T-cell (primary cell): ENCODE measurements at regions not wholly inside any gene's neighbourhood (a gene's known extent, or its start where the extent isn't known, plus 50 kb on each side); places are given as distances from the start of the nearest gene placed in this dataset.

Source experiments
- ATAC-seq, 4 experiments: fragments of 200-7000 bp in 3 of 4; fragments of 150-1000 bp in 1 of 4; cut with Tn5 transposase; replicated peaks in 1 of 4; 1 replicate in 3 of 4; 2 replicates in 1 of 4; pipeline ENCODE4 v1.10.0; 2021; ENCODE audit warnings: moderate library complexity in 3 of 4, mild to moderate bottlenecking in 2 of 4, moderate number of reproducible peaks in 1 of 4
- CTCF ChIA-PET, 2 donors: fragments of 300-600 bp; sonication (Branson Sonifier 250); formaldehyde crosslinking; loops; one replicate each; lab custom pipeline; 2022; ENCODE audit warnings: antibody characterized with exemption in 2 of 2; lab: Charles Lee
- POLR2A ChIA-PET, 2 donors: fragments of 300-600 bp; sonication (Branson Sonifier 250); formaldehyde crosslinking; loops; one replicate each; lab custom pipeline; 2022; ENCODE audit warnings: antibody characterized with exemption in 2 of 2; lab: Charles Lee
- DNase-seq, 35 experiments: peaks; one replicate each; pipeline versions ENCODE4 v3.0.0 to v3.0.0-alpha.2; 2013 to 2023
- H3K27ac ChIP-seq: one replicate; pipeline ENCODE4 v1.5.1; 2013; ENCODE audit warnings: low read length
- H3K27me3 ChIP-seq, 2 experiments: replicated peaks in 1 of 2; 1 replicate in 1 of 2; 2 replicates in 1 of 2; pipeline versions ENCODE4 v1.6.1 to v1.7.0; 2013; ENCODE audit warnings: low read length in 1 of 2, mixed read lengths in 1 of 2; ENCODE audit not compliant: control insufficient read depth in 2 of 2, insufficient read depth in 2 of 2; ENCODE audit errors: extremely low read depth in 1 of 2
- H3K36me3 ChIP-seq, 2 donors: 1 replicate in 1 of 2; 2 replicates in 1 of 2; pipeline versions ENCODE4 v1.6.1 to v1.7.0; 2013; ENCODE audit warnings: low read length in 1 of 2; ENCODE audit not compliant: control insufficient read depth in 2 of 2, insufficient read depth in 1 of 2; ENCODE audit errors: extremely low read depth in 1 of 2
- H3K4me1 ChIP-seq, 2 experiments: 1 replicate in 1 of 2; 2 replicates in 1 of 2; pipeline versions ENCODE4 v1.6.1 to v1.7.0; 2013; ENCODE audit warnings: low read length in 2 of 2, mixed read lengths in 1 of 2; ENCODE audit not compliant: insufficient read depth in 2 of 2, control insufficient read depth in 1 of 2; ENCODE audit errors: extremely low read depth in 1 of 2
- H3K4me3 ChIP-seq, 2 donors: 1 replicate in 1 of 2; 2 replicates in 1 of 2; pipeline versions ENCODE4 v1.5.1 to v1.7.0; 2013; ENCODE audit warnings: mild to moderate bottlenecking in 2 of 2, low read length in 1 of 2, moderate library complexity in 1 of 2; ENCODE audit not compliant: control insufficient read depth in 1 of 2; ENCODE audit errors: extremely low read depth in 1 of 2
- H3K9me3 ChIP-seq: 2 replicates; pipeline ENCODE4 v1.7.0; 2013
- H3K27ac Mint-ChIP-seq, 2 donors: one replicate each; pipeline ENCODE4 v1.8.0; 2020 to 2021; ENCODE audit warnings: mild to moderate bottlenecking in 2 of 2, mixed read lengths in 2 of 2
- H3K27me3 Mint-ChIP-seq, 2 donors: one replicate each; pipeline ENCODE4 v1.8.0; 2021 to 2022; ENCODE audit warnings: mixed read lengths in 2 of 2
- H3K36me3 Mint-ChIP-seq: one replicate; pipeline ENCODE4 v1.8.0; 2021; ENCODE audit warnings: mixed read lengths
- H3K4me1 Mint-ChIP-seq, 3 donors: one replicate each; pipeline ENCODE4 v1.8.0; 2020 to 2022; ENCODE audit warnings: mixed read lengths in 3 of 3, mild to moderate bottlenecking in 1 of 3
- H3K4me3 Mint-ChIP-seq, 3 donors: one replicate each; pipeline ENCODE4 v1.8.0; 2020 to 2022; ENCODE audit warnings: mild to moderate bottlenecking in 3 of 3, mixed read lengths in 3 of 3, moderate library complexity in 3 of 3
- H3K9me3 Mint-ChIP-seq, 3 donors: one replicate each; pipeline ENCODE4 v1.8.0; 2020 to 2022; ENCODE audit warnings: mixed read lengths in 3 of 3
- WGBS: methylation state at CpG from one replicate; pipeline ENCODE4 v1.1.5; 2013; ENCODE audit warnings: missing lambda C conversion rate; ENCODE audit not compliant: insufficient coverage; 5-methylcytosine and 5-hydroxymethylcytosine counted together

GRCh38 chr5:114210662-114211061 lies 151.2 kb upstream of the KCNN2 start:
- Histone ChIP-seq H3K36me3 (no peaks in the 10 kb centered on the region), H3K27me3 (no peaks in the 10 kb centered on the region), H3K4me1 (no peaks in the 10 kb centered on the region), H3K27ac (no peak overlapping the region), H3K9me3 (no peaks in the 10 kb centered on the region), H3K4me3 (no peak overlapping the region)
- H3K27me3 Mint-ChIP-seq, result no peaks in the 10 kb centered on the region
- no peaks in the 10 kb centered on the region for H3K36me3 Mint-ChIP-seq
- no peak overlapping the region for H3K27ac Mint-ChIP-seq
- H3K4me1 Mint-ChIP-seq, result no peaks in the 10 kb centered on the region
- H3K9me3 Mint-ChIP-seq, result peaks cover 0 to 18% (median 9%) of the 10 kb centered on the region in 3 donors
- DNase-seq, result no peak
- no CpG with 5 or more reads among the region's 3 CpGs for WGBS
- no peak overlapping the region for H3K4me3 Mint-ChIP-seq
- no peak for ATAC-seq
- CTCF ChIA-PET, result no interaction called here
- POLR2A ChIA-PET, result no interaction called here

- H3K4me1 Mint-ChIP-seq, result no peaks in the 10 kb centered on the region
- DNase-seq, result no peak
- ChIA-PET POLR2A (no interaction called here), CTCF (no interaction called here)
- Histone ChIP-seq H3K27me3 (no peaks in the 10 kb centered on the region), H3K9me3 (no peaks in the 10 kb centered on the region), H3K36me3 (no peaks in the 10 kb centered on the region), H3K4me3 (no peak overlapping the region), H3K27ac (no peak overlapping the region), H3K4me1 (no peaks in the 10 kb centered on the region)
- H3K27ac Mint-ChIP-seq, result no peak overlapping the region
- no peak for ATAC-seq
- peaks cover 9 to 36% (median 12%) of the 10 kb centered on the region in 3 donors for H3K9me3 Mint-ChIP-seq
- peaks cover 0 to 2% of the 10 kb centered on the region in 2 donors for H3K27me3 Mint-ChIP-seq
- no peaks in the 10 kb centered on the region for H3K36me3 Mint-ChIP-seq
- no peak overlapping the region for H3K4me3 Mint-ChIP-seq
- WGBS, result no CpG with 5 or more reads among the region's 1 CpG
These were observed 140.1 kb upstream of the KCNN2 start for GRCh38 chr5:114221807-114222206.

- no peak overlapping the region for H3K4me3 ChIP-seq
- ChIA-PET CTCF (no interaction called here), POLR2A (no interaction called here)
- no peak overlapping the region for H3K27ac ChIP-seq
- H3K9me3 Mint-ChIP-seq, result peaks cover 0 to 32% (median 6%) of the 10 kb centered on the region in 3 donors
- H3K36me3 Mint-ChIP-seq, result no peaks in the 10 kb centered on the region
- DNase-seq, result no peak
- no peak overlapping the region for H3K27ac Mint-ChIP-seq
- no peaks in the 10 kb centered on the region for H3K36me3 ChIP-seq
- no peaks in the 10 kb centered on the region for H3K9me3 ChIP-seq
- no peaks in the 10 kb centered on the region for H3K4me1 ChIP-seq
- H3K4me3 Mint-ChIP-seq, result no peak overlapping the region
- WGBS, result no CpG with 5 or more reads among the region's 1 CpG
- no peaks in the 10 kb centered on the region for H3K27me3 ChIP-seq
- H3K4me1 Mint-ChIP-seq, result no peaks in the 10 kb centered on the region
- ATAC-seq, result no peak
- H3K27me3 Mint-ChIP-seq, result no peaks in the 10 kb centered on the region
These were observed 138.0 kb upstream of the KCNN2 start for GRCh38 chr5:114223866-114224265.

- ATAC-seq (no peak), DNase-seq (no peak)
- H3K27ac ChIP-seq, result no peak overlapping the region
- no peaks in the 10 kb centered on the region for H3K27me3 Mint-ChIP-seq
- no peaks in the 10 kb centered on the region for H3K27me3 ChIP-seq
- H3K4me1 ChIP-seq, result no peaks in the 10 kb centered on the region
- H3K9me3 ChIP-seq, result no peaks in the 10 kb centered on the region
- H3K4me3 Mint-ChIP-seq, result no peak overlapping the region
- H3K27ac Mint-ChIP-seq, result no peak overlapping the region
- H3K9me3 Mint-ChIP-seq, result peaks cover 0 to 11% (median 3%) of the 10 kb centered on the region in 3 donors
- POLR2A ChIA-PET, result no interaction called here
- WGBS, result no CpG with 5 or more reads among the region's 5 CpGs
- no peaks in the 10 kb centered on the region for H3K36me3 ChIP-seq
- CTCF ChIA-PET, result no interaction called here
- H3K4me3 ChIP-seq, result no peak overlapping the region
- no peaks in the 10 kb centered on the region for H3K4me1 Mint-ChIP-seq
- H3K36me3 Mint-ChIP-seq, result no peaks in the 10 kb centered on the region
These were observed 124.1 kb upstream of the KCNN2 start for GRCh38 chr5:114237766-114238165.

GRCh38 chr5:114238771-114239313 lies 123.0 kb upstream of the KCNN2 start:
- H3K36me3 ChIP-seq, result no peaks in the 10 kb centered on the region
- no peaks in the 10 kb centered on the region for H3K9me3 ChIP-seq
- no peaks in the 10 kb centered on the region for H3K4me1 ChIP-seq
- no peak overlapping the region for H3K27ac Mint-ChIP-seq
- no peaks in the 10 kb centered on the region for H3K27me3 ChIP-seq
- ATAC-seq (no peak), DNase-seq (no peak)
- H3K4me3 Mint-ChIP-seq, result no peak overlapping the region
- no peak overlapping the region for H3K4me3 ChIP-seq
- ChIA-PET CTCF (no interaction called here), POLR2A (no interaction called here)
- H3K27ac ChIP-seq, result no peak overlapping the region
- H3K27me3 Mint-ChIP-seq, result no peaks in the 10 kb centered on the region
- H3K4me1 Mint-ChIP-seq, result no peaks in the 10 kb centered on the region
- H3K36me3 Mint-ChIP-seq, result no peaks in the 10 kb centered on the region
- H3K9me3 Mint-ChIP-seq, result peaks cover 0 to 7% (median 3%) of the 10 kb centered on the region in 3 donors

GRCh38 chr5:114243281-114243971 lies 118.4 kb upstream of the KCNN2 start:
- no peaks in the 10 kb centered on the region for H3K9me3 ChIP-seq
- H3K27ac ChIP-seq, result no peak overlapping the region
- no peak overlapping the region for H3K4me3 ChIP-seq
- Mint-ChIP-seq H3K27ac (no peak overlapping the region), H3K4me3 (no peak overlapping the region), H3K36me3 (no peaks in the 10 kb centered on the region), H3K27me3 (no peaks in the 10 kb centered on the region), H3K9me3 (peaks cover 2 to 5% (median 4%) of the 10 kb centered on the region in 3 donors), H3K4me1 (no peaks in the 10 kb centered on the region)
- ATAC-seq (no peak), DNase-seq (no peak)
- ChIA-PET POLR2A (no interaction called here), CTCF (no interaction called here)
- no peaks in the 10 kb centered on the region for H3K27me3 ChIP-seq
- H3K36me3 ChIP-seq, result no peaks in the 10 kb centered on the region
- 93% methylated on average over 3 of the region's 8 CpGs for WGBS
- H3K4me1 ChIP-seq, result no peaks in the 10 kb centered on the region

- H3K4me3 Mint-ChIP-seq, result no peak overlapping the region
- ChIA-PET CTCF (no interaction called here), POLR2A (no interaction called here)
- Histone ChIP-seq H3K27me3 (no peaks in the 10 kb centered on the region), H3K9me3 (no peaks in the 10 kb centered on the region), H3K36me3 (no peaks in the 10 kb centered on the region), H3K4me1 (no peaks in the 10 kb centered on the region), H3K4me3 (no peak overlapping the region), H3K27ac (no peak overlapping the region)
- no peaks in the 10 kb centered on the region for H3K36me3 Mint-ChIP-seq
- 11% methylated on average over 1 of the region's 1 CpG for WGBS
- H3K27ac Mint-ChIP-seq, result no peak overlapping the region
- H3K4me1 Mint-ChIP-seq, result no peaks in the 10 kb centered on the region
- no peak for DNase-seq
- peaks cover 2 to 5% (median 4%) of the 10 kb centered on the region in 3 donors for H3K9me3 Mint-ChIP-seq
- no peak for ATAC-seq
- H3K27me3 Mint-ChIP-seq, result no peaks in the 10 kb centered on the region
These were observed 117.9 kb upstream of the KCNN2 start for GRCh38 chr5:114243972-114244317.
